AG20443 (cell line): ENCODE measurements at regions not wholly inside any gene's neighbourhood (a gene's known extent, or its start where the extent isn't known, plus 50 kb on each side); places are given as distances from the start of the nearest gene placed in this dataset.

Source experiments
- DNase-seq: peaks from one replicate; pipeline ENCODE4 v3.0.0; 2012; ENCODE audit warnings: low spot score, mixed read lengths

- DNase-seq = no peak
Observed at GRCh38 chr14:39863441-39863840, 431.2 kb upstream of the FBXO33 start.

GRCh38 chr14:39861696-39862095 is 429.5 kb upstream of the FBXO33 start:
- no peak for DNase-seq

- DNase-seq = no peak
Observed at GRCh38 chr14:39861229-39861600, 429.0 kb upstream of the FBXO33 start.

GRCh38 chr14:39860596-39861228 is 428.5 kb upstream of the FBXO33 start:
- no peak for DNase-seq

GRCh38 chr14:39859314-39859713 is 427.1 kb upstream of the FBXO33 start:
- DNase-seq = no peak

DNA sequence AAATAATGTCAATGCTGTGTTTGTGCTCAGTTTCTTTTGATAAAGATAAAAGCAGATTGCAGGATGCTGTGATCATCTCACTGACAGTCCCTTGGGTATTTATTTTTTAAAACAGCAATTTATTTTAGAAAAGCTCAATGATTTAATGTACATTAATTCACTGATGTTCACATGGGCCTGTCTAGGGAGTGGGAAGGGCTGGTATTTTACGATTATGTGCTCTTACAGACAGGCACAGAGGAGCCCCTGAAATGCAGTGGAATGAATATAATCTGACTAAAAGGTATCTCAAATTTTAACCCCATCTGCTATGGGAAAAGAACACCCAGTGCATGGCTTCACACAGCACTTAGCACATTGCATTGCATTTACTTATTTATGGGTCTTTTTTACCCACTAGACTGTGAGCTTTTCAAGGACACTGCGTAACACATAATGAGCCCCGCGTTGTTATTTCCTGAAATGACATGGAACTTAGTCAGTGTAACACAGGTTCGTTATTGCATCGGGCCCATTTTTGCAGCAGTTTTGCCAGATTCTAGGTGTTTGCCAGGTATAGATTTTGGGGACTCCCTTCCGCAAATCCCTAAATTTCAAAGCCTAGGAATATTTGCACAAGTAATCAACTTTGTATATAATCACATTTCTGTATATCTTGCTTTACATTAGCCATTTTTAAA is 425.3 kb upstream of the FBXO33 start:
- no peak for DNase-seq

GRCh38 chr14:39853441-39853840 is 421.2 kb upstream of the FBXO33 start:
- DNase-seq = no peak

- DNase-seq = no peak
Observed at GRCh38 chr14:39851202-39851601, 419.0 kb upstream of the FBXO33 start.

DNA sequence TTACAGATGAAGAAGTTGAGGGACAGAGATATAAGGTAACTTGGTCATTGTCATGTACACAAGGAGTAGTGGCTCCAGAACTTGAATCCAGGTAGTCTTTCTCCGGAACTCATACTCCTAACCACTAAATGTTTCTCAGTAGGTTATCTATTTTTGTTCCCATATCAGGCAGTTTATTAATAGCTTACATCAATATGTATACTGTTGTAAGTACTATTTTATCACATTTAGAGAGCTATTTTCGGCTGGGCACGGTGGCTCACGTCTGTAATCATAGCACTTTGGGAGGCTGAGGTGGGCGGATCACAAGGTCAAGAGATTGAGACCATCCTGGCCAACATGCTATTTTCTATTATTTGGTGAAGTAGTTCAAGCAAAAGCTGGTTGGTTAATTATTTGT is 415.6 kb upstream of the FBXO33 start:
- DNase-seq = no peak

DNA sequence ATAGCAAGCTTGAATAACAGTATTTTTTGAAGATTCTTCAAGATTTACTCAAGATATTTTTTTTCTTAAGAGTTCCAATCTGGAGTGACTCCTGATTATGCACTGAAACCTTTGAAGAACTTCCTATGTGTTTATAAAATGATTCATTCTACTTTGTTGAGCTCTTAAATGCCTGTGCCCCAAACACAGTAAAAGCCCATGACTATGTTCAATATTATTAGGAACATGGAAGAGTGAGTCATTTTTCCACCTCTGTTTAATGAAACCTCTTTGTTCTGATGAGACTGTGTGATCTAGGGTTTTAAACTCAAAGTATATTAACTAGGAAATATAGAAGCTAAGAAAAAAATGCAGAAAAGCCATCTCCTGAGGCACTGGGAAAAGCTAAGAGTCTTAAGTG is 415.0 kb upstream of the FBXO33 start:
- DNase-seq = no peak

- DNase-seq = no peak
Observed at GRCh38 chr14:39843881-39844280, 411.6 kb upstream of the FBXO33 start.

GRCh38 chr14:39841088-39841487 is 408.9 kb upstream of the FBXO33 start:
- no peak for DNase-seq

DNA sequence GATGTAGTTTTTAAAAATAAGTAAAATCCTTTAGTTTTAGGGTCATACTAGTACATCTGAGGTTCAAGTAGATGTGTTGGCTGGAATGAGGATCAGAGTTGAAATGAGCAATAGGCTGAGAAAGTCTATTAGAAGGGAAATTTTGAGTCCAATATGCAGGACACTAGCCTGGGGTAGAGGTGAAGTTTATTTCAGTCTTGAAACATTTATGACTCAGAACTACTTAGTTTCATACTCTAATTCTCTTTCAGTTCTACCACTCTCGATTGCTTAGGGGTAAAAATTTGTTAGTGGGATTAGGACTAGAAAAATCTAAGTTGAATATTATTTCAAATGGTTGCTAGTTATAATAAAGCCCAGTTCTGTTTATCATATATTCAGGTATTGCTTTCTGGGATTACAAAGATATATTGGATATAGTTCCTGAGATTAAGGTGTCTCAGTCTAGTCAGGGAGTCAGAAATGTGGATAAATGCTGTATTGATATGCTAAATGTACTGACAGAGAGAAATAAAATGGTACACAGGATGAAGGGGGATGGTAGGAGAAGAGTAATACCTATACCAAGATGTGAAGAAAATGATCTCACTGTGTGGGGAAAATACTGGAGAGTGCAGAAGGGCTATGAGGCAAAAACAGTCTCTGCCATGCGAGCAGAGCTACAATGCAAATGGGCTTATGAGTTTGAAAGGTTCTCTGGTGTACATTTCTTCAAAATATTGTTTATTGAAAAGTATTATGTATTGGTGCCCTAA is 395.8 kb upstream of the FBXO33 start:
- DNase-seq = no peak

DNA sequence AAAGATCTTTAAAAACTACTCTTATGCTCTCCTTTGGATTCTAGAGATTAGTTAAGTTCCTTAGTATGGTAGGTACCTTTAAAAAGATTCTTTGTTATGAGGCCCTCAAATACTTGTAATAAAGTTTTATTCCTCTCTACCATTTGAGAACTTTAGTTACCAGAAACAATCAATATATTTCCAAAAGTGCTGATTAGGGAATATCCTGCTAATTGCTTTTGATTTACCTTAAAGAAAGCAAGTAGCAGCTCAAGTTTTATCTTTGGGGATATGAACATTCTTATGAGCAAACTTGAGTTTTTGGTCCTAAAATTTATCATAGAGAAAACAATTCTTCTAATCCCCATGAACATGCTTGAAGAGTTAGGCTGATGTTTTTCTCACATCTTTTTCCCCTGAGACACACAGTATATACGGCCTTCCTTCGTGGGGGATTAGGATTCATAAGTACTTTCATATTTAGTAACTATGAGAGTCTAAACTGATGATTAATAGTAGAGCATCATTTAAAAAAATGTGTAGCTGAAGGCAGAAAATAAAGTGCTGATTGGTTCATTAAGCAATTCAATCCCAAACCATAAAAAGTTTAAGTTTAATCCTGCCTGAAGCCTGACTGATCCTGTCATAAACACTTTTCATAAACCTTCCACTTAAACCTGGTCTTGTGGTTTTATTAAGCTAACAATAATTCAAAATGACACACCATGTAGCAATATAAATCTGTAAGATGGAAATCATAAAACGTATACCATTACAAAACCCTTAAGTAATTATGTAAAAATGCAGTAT is 380.5 kb upstream of the FBXO33 start:
- DNase-seq = no peak

DNA sequence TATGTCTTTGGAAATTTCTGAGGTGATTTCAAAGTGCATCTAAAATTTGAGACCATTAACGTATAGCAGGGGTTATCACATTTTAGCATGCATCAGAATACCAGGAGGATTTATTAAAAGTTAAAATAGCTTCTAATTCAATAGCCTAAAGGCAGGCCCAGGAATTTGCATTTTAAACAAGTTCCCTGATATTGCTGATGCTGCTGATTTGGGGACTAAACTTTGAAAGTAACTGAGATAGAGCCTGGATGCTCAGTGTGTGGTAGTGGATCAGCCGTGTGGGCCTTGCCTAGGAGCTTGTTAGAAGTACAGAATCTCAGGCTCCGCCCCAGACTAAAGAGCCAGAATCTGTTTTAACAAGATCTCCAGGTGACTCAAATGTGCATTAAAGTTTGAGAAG is 375.0 kb upstream of the FBXO33 start:
- DNase-seq = no peak

DNA sequence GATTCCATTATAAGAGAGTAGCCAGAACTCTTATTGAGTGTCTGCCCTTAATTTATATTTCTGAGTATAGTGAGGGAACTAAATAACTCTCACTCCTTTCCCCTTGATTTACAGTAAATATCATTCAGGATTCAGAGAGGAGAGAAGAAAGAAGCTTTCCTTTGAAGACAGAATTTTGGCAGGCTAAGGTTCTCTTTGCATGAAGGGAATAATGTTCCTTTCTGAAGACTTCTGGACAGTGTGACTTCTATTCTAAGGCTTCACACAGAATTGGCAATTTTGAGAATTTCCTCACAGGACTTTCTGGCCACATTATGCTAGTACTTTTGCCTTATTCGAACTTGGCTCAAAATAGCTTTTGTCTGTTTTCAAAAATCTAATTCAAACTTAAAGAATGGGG is 352.2 kb upstream of the FBXO33 start:
- no peak for DNase-seq

- no peak for DNase-seq
Observed at GRCh38 chr14:39781466-39781865, 349.2 kb upstream of the FBXO33 start.

DNA sequence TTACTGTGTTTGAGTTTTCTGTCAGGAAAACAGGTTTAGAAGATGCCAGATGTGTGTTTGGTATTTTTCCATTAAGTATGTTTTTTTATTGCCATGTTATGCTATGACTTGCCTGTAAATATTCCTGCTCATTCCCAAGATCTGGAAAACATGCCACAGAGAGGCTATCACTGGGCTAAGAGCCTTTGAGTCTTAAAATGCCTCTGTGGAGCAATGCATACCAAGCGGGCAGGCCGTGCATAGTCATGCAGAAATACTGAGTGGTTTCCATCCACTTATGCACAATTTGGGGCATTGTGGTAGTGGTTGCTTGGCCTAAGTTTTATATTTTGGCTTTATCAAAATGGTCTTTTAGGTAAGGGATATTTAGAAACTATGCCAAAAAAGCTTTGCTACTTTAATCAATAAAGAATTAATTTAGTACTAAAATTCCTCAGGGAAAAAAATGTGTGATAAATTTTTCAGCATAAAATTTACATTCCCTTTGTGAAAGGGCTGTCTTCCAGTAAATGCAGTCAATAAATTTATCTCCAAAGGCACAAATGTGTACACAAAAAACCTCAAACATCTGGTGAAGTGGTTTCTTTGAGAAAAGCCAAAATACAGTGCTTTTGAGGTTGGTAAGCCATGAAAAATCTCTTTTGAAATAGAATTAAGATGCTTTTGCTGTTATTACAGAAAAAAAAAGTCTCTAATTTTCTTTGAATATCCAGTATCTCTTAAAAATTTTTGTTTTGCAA is 341.3 kb upstream of the FBXO33 start:
- no peak for DNase-seq

DNA sequence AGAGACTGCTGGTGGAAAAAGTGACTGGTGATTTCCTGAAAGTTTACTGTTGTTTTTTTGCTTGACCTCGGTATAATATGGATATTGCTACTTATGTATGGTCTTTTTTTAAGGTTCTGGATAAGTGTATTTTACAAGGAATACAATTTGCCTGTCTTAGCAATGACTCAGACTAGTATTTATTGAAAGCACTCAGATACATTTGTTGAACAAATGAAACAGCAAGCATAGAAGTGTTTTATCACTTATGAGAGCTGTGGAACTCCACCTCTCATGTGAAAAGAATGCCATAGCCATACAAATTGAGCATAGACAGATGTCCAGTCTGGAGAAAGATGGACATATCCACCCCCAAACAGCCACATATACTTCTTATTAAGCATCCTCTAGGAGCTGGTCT is 340.4 kb upstream of the FBXO33 start:
- DNase-seq = no peak

DNA sequence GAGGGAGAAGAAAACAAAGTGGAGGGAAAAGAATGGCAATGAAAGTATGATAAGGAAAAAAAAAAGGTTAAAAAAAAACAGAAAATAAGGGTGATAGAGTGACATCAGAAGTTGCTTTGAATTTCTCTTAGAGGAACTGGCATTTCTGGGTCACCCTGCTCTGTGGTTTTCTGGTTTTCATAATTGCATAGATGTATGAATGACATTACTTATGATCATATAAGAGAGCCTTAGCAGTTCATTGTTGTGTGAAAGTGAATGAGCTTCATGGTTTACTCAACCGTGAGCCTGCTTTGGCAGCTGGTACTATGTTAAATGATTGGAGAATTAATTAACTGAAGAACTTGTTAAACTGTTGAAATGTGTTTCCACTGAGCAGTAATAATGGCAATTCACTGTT is 336.4 kb upstream of the FBXO33 start:
- DNase-seq = no peak

DNA sequence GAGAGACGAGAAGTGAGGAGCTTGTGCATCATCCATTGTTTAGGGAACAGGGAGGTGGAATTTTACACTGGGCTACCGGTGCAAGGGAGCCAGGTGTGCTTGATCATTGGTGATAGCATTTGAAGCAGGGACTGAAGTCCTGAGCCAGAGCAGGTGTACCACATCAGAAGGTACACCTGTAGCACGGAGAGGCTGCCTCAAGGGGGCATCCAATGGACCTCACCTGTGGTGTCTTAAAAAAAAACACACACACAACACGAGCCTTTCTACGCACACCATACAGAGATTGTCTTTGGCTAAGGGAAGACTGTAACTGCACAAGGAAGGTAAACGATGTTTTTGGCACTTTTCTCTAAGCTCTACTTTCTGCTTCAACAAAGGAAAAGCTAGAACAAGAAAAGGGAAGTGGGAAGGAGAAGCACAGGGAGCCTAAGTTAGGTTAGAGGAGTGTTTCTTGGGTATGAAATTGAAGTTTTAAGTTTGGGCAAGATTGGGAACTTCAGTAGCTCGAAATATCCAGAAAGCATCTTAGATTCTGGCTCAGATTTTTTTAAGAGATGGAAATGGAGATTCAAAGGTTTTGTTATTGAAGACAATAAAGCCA is 334.3 kb upstream of the FBXO33 start:
- no peak for DNase-seq

DNA sequence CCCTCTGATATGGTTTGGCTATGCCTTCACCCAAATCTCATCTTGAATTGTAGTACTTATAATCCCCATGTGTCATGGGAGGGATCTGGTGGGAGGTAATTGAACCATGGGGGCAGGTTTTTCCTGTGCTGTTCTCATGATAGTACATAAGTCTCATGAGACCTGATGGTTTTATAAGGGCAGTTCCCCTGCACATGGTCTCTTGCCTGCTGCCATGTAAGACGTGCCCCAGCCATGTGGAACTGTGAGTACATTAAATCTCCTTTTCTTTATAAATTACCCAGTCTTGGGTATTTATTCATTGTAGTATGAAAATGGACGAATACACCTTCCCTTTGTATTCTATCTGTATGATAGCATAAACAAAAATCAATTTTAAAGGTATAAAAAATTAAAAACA is 333.4 kb upstream of the FBXO33 start:
- DNase-seq = no peak
